Adrenal gland (tissue), 5 donors: ENCODE measurements at regions not wholly inside any gene's neighbourhood (a gene's known extent, or its start where the extent isn't known, plus 50 kb on each side); places are given as distances from the start of the nearest gene placed in this dataset.

Experiments used
- POLR2A ChIP-seq, 2 donors: fragments of 450-650 bp; IDR thresholded peaks; one replicate each; pipeline ENCODE4 v1.6.1; 2017; ENCODE audit warnings: antibody characterized with exemption in 2 of 2, mild to moderate bottlenecking in 2 of 2, moderate library complexity in 1 of 2
- TF ChIP-seq, protein P1 (sequence below), 6 experiments: fragments of 450-650 bp in 4 of 6; fragments of 200-600 bp in 2 of 6; sonication (generic) in 1 of 6; IDR thresholded peaks; 1 replicate in 5 of 6; 2 replicates in 1 of 6; pipeline versions ENCODE4 v1.5.1 to v1.8.0; 2016 to 2021; ENCODE audit warnings: antibody characterized with exemption in 6 of 6, mild to moderate bottlenecking in 2 of 6, moderate library complexity in 1 of 6
- donor health status: DM: no; HTN: no; CAD: no.

DNA sequence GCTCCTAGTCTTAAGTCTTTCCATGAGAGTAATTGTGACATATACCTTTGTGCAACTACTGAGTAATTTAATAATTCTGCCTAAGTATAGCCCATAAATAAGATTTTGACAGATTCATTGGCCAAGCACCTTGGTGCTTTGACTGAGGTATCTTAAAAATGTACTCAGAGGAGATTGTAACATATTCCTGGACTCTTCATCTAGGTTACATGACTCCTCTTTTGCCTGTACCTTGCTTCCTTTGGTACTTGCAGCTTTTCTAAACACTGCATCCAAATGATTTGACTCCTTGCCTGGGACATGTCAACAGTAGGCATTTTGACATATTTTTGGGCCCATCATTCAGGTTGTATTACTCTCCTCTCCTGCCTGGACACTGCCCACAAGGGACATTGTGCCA, 1125.0 kb upstream of the AMELY start:
- TF ChIP-seq, protein P1, sequence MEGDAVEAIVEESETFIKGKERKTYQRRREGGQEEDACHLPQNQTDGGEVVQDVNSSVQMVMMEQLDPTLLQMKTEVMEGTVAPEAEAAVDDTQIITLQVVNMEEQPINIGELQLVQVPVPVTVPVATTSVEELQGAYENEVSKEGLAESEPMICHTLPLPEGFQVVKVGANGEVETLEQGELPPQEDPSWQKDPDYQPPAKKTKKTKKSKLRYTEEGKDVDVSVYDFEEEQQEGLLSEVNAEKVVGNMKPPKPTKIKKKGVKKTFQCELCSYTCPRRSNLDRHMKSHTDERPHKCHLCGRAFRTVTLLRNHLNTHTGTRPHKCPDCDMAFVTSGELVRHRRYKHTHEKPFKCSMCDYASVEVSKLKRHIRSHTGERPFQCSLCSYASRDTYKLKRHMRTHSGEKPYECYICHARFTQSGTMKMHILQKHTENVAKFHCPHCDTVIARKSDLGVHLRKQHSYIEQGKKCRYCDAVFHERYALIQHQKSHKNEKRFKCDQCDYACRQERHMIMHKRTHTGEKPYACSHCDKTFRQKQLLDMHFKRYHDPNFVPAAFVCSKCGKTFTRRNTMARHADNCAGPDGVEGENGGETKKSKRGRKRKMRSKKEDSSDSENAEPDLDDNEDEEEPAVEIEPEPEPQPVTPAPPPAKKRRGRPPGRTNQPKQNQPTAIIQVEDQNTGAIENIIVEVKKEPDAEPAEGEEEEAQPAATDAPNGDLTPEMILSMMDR (IDR thresholded peaks at IDR 0.05): no peak
- TF ChIP-seq POLR2A (IDR thresholded peaks at IDR 0.05): no peak
